Endothelial cell of umbilical vein (primary cell): ENCODE measurements at regions not wholly inside any gene's neighbourhood (a gene's known extent, or its start where the extent isn't known, plus 50 kb on each side); places are given as distances from the start of the nearest gene placed in this dataset.
A peak's percentile ranks its signal among the peaks of the same experiment; 100 is the strongest.

Experiments used
- BruUV-seq: library from RNA; stranded (reverse); fragments of 400-500 nt; replicated peaks from 2 replicates; lab custom pipeline; 2021; lab: Mats Ljungman, UMichigan
- CTCF ChIA-PET: fragments of 300-600, 350-600 bp; sonication (Branson Sonifier 250); formaldehyde crosslinking; loops from one replicate; lab custom pipeline; 2021; ENCODE audit warnings: antibody characterized with exemption, inconsistent platforms; lab: Charles Lee
- POLR2A ChIA-PET: fragments of 300-600, 350-600 bp; sonication (Branson Sonifier 250); formaldehyde crosslinking; loops from one replicate; lab custom pipeline; 2021; ENCODE audit warnings: antibody characterized with exemption, inconsistent platforms; lab: Charles Lee
- DNase-seq: peaks from one replicate; pipeline ENCODE4 v3.0.0-alpha.2; 2011; ENCODE audit warnings: low read depth, low spot score
- FAIRE-seq: peaks from 2 replicates; lab custom pipeline; 2011; peaks lifted over from hg19 to GRCh38; lab: Jason Lieb, UNC
- H2AFZ ChIP-seq: 2 replicates; pipeline ENCODE4 v1.6.0; 2012; ENCODE audit warnings: low read depth, low read length, control low read depth, inconsistent platforms
- H3K27ac ChIP-seq: 2 replicates; pipeline ENCODE4 v1.5.1; 2011; ENCODE audit warnings: low read depth, mild to moderate bottlenecking, control low read depth, low read length, moderate library complexity; ENCODE audit not compliant: insufficient read depth
- H3K27me3 ChIP-seq, 2 experiments: 2 replicates each; pipeline versions ENCODE4 v1.6.0 to v1.6.1; 2011; ENCODE audit warnings: low read length in 2 of 2, mixed read lengths in 1 of 2; ENCODE audit not compliant: control insufficient read depth in 2 of 2, insufficient read depth in 2 of 2
- H3K36me3 ChIP-seq, 2 experiments: 2 replicates in 1 of 2; 3 replicates in 1 of 2; pipeline ENCODE4 v1.5.1; 2011; ENCODE audit warnings: low read length in 2 of 2, mild to moderate bottlenecking in 1 of 2, moderate library complexity in 1 of 2; ENCODE audit not compliant: control insufficient read depth in 2 of 2, insufficient read depth in 2 of 2; ENCODE audit errors: extremely low read depth in 1 of 2
- H3K4me1 ChIP-seq: 3 replicates; pipeline ENCODE4 v1.5.1; 2011; ENCODE audit warnings: mild to moderate bottlenecking, low read length; ENCODE audit not compliant: control insufficient read depth, insufficient read depth; ENCODE audit errors: extremely low read depth
- H3K4me2 ChIP-seq: 2 replicates; pipeline ENCODE4 v1.6.1; 2011; ENCODE audit warnings: low read length, control low read depth, mixed read lengths; ENCODE audit not compliant: insufficient read depth
- H3K4me3 ChIP-seq, 3 experiments: fragments of 200-600 bp in 1 of 3; sonication (generic), shearing (Covaris generic) in 1 of 3; replicated peaks in 1 of 3; 2 replicates each; pipeline ENCODE4 v1.5.1; 2011 to 2016; ENCODE audit warnings: control low read depth in 3 of 3, low read length in 3 of 3, mild to moderate bottlenecking in 2 of 3, inconsistent platforms in 1 of 3, low read depth in 1 of 3, moderate library complexity in 1 of 3; ENCODE audit not compliant: insufficient read depth in 1 of 3
- H3K79me2 ChIP-seq: 2 replicates; pipeline ENCODE4 v1.6.0; 2012; ENCODE audit warnings: low read length, inconsistent platforms; ENCODE audit not compliant: control insufficient read depth, insufficient read depth
- H3K9ac ChIP-seq: replicated peaks from 2 replicates; pipeline ENCODE3; 2011; ENCODE audit warnings: low read length, control low read depth; ENCODE audit not compliant: insufficient read depth; ENCODE audit errors: extremely low read depth
- H3K9me1 ChIP-seq: replicated peaks from 3 replicates; pipeline ENCODE4 v1.6.0; 2011; ENCODE audit warnings: mild to moderate bottlenecking, low read length; ENCODE audit not compliant: control insufficient read depth, insufficient read depth; ENCODE audit errors: extremely low read depth
- H3K9me3 ChIP-seq: replicated peaks from 2 replicates; pipeline ENCODE4 v1.5.1; 2012; ENCODE audit warnings: low read length, inconsistent platforms; ENCODE audit not compliant: control insufficient read depth, insufficient read depth
- H4K20me1 ChIP-seq: replicated peaks from 2 replicates; pipeline ENCODE3; 2011; ENCODE audit warnings: mild to moderate bottlenecking, low read length; ENCODE audit not compliant: control insufficient read depth, insufficient read depth; ENCODE audit errors: extremely low read depth
- CTCF ChIP-seq, 2 donors: IDR thresholded peaks; 1 replicate in 1 of 2; 2 replicates in 1 of 2; pipeline ENCODE4 v1.5.1; 2011; ENCODE audit warnings: low read length in 2 of 2, mild to moderate bottlenecking in 2 of 2, moderate library complexity in 2 of 2, control low read depth in 1 of 2, inconsistent platforms in 1 of 2, low read depth in 1 of 2; ENCODE audit not compliant: insufficient read depth in 1 of 2; ENCODE audit errors: extremely low read depth in 1 of 2
- EZH2 ChIP-seq: IDR thresholded peaks from 2 replicates; pipeline ENCODE4 v1.6.1; 2012; ENCODE audit warnings: borderline replicate concordance, low read depth, mild to moderate bottlenecking, moderate library complexity, low read length, inconsistent platforms; ENCODE audit not compliant: severe bottlenecking
- FOS ChIP-seq: IDR thresholded peaks from 2 replicates; pipeline ENCODE4 v1.6.1; 2011; ENCODE audit warnings: mild to moderate bottlenecking, low read length, moderate library complexity, borderline replicate concordance; ENCODE audit not compliant: insufficient read depth
- GATA2 ChIP-seq: IDR thresholded peaks from 2 replicates; pipeline ENCODE4 v1.7.0; 2011; ENCODE audit warnings: low read depth, mild to moderate bottlenecking, moderate library complexity, mixed read lengths, low read length; ENCODE audit not compliant: insufficient read length, insufficient read depth
- JUN ChIP-seq: IDR thresholded peaks from 2 replicates; pipeline ENCODE4 v1.6.1; 2011; ENCODE audit warnings: borderline replicate concordance, low read depth; ENCODE audit not compliant: insufficient read length, insufficient read depth
- MYC ChIP-seq: IDR thresholded peaks from one replicate; pipeline ENCODE4 v1.6.1; 2011; ENCODE audit warnings: mild to moderate bottlenecking, low read depth, low read length
- POLR2A ChIP-seq: IDR thresholded peaks from 2 replicates; pipeline ENCODE4 v1.6.1; 2012; ENCODE audit warnings: low read depth, mild to moderate bottlenecking, control low read depth, low read length
- POLR2AphosphoS5 ChIP-seq: IDR thresholded peaks from 2 replicates; pipeline ENCODE4 v1.6.1; 2012; ENCODE audit warnings: low read depth, mild to moderate bottlenecking, control low read depth, low read length, moderate library complexity; ENCODE audit not compliant: insufficient read depth
- dilution Hi-C: fragments of 300-500 bp; cut with MboI; formaldehyde crosslinking; loops from one replicate; pipeline ENCODE4 v1.15.0; 2019; ENCODE audit warnings: low sequenced_read_pairs; ENCODE audit not compliant: extremely low pct_ligation_motif_present
- intact Hi-C: fragments of 100-400 bp; cut with micrococcal nuclease; formaldehyde crosslinking; loops from one replicate; pipeline ENCODE4 v1.10.0; 2022
- TF ChIP-seq, protein P1 (sequence below): IDR thresholded peaks from 2 replicates; pipeline ENCODE4 v1.6.1; 2011; ENCODE audit not compliant: insufficient read depth, insufficient read length

DNA sequence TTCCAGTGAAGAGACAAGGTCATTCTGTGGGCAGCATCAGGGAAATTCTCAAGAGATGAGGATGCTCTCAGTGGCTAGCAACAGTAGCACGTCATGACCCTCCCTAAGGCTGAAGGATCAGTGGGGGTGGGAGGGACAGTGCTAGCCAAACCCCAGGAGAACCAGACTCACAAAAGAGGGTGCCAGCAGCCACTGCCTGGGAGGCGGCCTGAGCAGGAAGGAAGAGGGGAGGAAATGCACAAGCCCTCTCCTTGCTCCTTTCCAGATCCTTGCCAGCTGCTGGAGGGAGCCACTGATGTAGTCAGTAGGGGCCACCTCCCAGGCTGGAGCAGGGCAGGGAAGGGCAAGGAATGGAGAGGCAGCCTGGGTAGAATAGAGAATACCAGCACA is 302.7 kb downstream of the RPS24 start:
- Histone ChIP-seq H3K4me3 (no peak overlapping the region), H3K9me1 (no peaks in the 10 kb centered on the region), H3K27me3 (no peaks in the 10 kb centered on the region), H3K36me3 (no peaks in the 10 kb centered on the region), H3K9me3 (no peaks in the 10 kb centered on the region), H2AFZ (no peak overlapping the region), H3K9ac (no peak overlapping the region), H3K79me2 (no peaks in the 10 kb centered on the region), H3K4me2 (no peak overlapping the region), H3K4me1 (peaks cover 20% of the 10 kb centered on the region), H3K27ac (peak overlapping the region; percentile 73), H4K20me1 (no peaks in the 10 kb centered on the region)
- no peak for TF ChIP-seq MYC
- peak; percentile 56 for TF ChIP-seq POLR2AphosphoS5
- TF ChIP-seq FOS: peak; percentile 48
- TF ChIP-seq, protein P1, sequence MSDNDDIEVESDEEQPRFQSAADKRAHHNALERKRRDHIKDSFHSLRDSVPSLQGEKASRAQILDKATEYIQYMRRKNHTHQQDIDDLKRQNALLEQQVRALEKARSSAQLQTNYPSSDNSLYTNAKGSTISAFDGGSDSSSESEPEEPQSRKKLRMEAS: no peak
- ChIA-PET CTCF (interaction anchor here (1.2 to 1.4 kb wide), 2 partner anchors 124 to 289 kb away, joined by 3 to 4 read pairs; no protein-coding TSS in a partner anchor), POLR2A (no interaction called here)
- DNase-seq (peak; percentile 48), FAIRE-seq (peak; percentile 83)
- BruUV-seq: no TSS peak
- dilution Hi-C loops: no loop called here
- intact Hi-C loops: loop anchor here (1.0 kb wide), 2 partner anchors 33 to 80 kb away; no protein-coding TSS in a partner anchor

- no peak overlapping the region for H3K9ac ChIP-seq
- intact Hi-C loops: no loop called here
- no peaks in the 10 kb centered on the region for H3K9me1 ChIP-seq
- no TSS peak for BruUV-seq
- no peaks in the 10 kb centered on the region for H3K36me3 ChIP-seq
- no peak overlapping the region for H2AFZ ChIP-seq
- H3K27ac ChIP-seq: no peak overlapping the region
- H3K4me2 ChIP-seq: no peak overlapping the region
- H4K20me1 ChIP-seq: no peaks in the 10 kb centered on the region
- no peak for FAIRE-seq
- DNase-seq: no peak
- dilution Hi-C loops: no loop called here
- H3K4me1 ChIP-seq: peaks cover 20% of the 10 kb centered on the region
- H3K27me3 ChIP-seq: no peaks in the 10 kb centered on the region
- no peak overlapping the region for H3K4me3 ChIP-seq
- H3K9me3 ChIP-seq: no peaks in the 10 kb centered on the region
- POLR2A ChIA-PET: no interaction called here
- CTCF ChIA-PET: interaction anchor here (1.4 kb wide), 1 partner anchor 290 kb away, joined by 3 read pairs; no protein-coding TSS in a partner anchor
- no peaks in the 10 kb centered on the region for H3K79me2 ChIP-seq
- no peak for TF ChIP-seq EZH2
- no peak for TF ChIP-seq FOS
- no peak for TF ChIP-seq JUN
- TF ChIP-seq POLR2AphosphoS5: no peak
- no peak for TF ChIP-seq CTCF (IDR thresholded peaks at IDR 0.05; ENCODE audit: extremely low read depth in 1 of 2, insufficient read depth in 1 of 2, low read depth in 1 of 2, low read length in 2 of 2)
- TF ChIP-seq, protein P1: no peak
- TF ChIP-seq POLR2A: no peak
- TF ChIP-seq GATA2: no peak
- TF ChIP-seq MYC: no peak
Measured at GRCh38 chr10:78337016-78337415, 303.4 kb downstream of the RPS24 start.
